LNCaP clone FGC (cell line): ENCODE measurements at regions not wholly inside any gene's neighbourhood (a gene's known extent, or its start where the extent isn't known, plus 50 kb on each side); places are given as distances from the start of the nearest gene placed in this dataset.
"Not testable (repeated sequence)": the region's sequence is repeated elsewhere in the genome, so short reads cannot be mapped to it uniquely, and the experiment has no call there.

Experiments used
- DNase-seq: peaks from one replicate; pipeline ENCODE4 v3.0.0-alpha.2; 2011; ENCODE audit warnings: low read depth
- H3K4me3 ChIP-seq: 2 replicates; pipeline ENCODE4 v1.5.1; 2011; ENCODE audit warnings: mild to moderate bottlenecking, low read depth, low read length, control low read depth
- TF ChIP-seq, protein P1 (sequence below): IDR thresholded peaks from 2 replicates; pipeline ENCODE4 v1.5.1; 2012; ENCODE audit warnings: mild to moderate bottlenecking; ENCODE audit not compliant: control insufficient read depth, insufficient read depth; ENCODE audit errors: extremely low read depth

GRCh38 chr5:77898385-77898784 is 122.2 kb upstream of the TBCA start:
- H3K4me3 ChIP-seq, result no peak overlapping the region
- TF ChIP-seq, protein P1, sequence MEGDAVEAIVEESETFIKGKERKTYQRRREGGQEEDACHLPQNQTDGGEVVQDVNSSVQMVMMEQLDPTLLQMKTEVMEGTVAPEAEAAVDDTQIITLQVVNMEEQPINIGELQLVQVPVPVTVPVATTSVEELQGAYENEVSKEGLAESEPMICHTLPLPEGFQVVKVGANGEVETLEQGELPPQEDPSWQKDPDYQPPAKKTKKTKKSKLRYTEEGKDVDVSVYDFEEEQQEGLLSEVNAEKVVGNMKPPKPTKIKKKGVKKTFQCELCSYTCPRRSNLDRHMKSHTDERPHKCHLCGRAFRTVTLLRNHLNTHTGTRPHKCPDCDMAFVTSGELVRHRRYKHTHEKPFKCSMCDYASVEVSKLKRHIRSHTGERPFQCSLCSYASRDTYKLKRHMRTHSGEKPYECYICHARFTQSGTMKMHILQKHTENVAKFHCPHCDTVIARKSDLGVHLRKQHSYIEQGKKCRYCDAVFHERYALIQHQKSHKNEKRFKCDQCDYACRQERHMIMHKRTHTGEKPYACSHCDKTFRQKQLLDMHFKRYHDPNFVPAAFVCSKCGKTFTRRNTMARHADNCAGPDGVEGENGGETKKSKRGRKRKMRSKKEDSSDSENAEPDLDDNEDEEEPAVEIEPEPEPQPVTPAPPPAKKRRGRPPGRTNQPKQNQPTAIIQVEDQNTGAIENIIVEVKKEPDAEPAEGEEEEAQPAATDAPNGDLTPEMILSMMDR, result no peak
- DNase-seq, result no peak

- TF ChIP-seq, protein P1, result no peak
- no peak overlapping the region for H3K4me3 ChIP-seq
- no peak for DNase-seq
Observed at GRCh38 chr5:77896338-77896737, 120.2 kb upstream of the TBCA start.

DNA sequence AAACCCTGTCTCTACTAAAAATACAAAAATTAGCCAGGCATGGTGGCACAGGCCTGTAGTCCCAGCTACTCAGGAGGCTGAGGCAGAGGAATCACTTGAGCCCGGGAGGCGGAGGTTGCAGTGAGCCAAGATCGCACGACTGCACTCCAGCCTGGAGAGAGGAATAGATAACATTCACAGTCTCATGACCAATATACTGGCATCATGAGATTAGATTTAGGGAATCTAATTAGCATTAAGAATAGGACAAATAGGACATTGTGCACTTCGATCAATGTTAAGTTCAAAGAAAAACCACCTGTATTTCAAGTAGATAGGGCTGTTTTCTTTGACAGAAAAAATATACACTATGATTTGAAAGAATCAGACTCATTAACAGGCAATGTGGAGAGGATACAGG is 118.0 kb upstream of the TBCA start:
- not testable (repeated sequence) for DNase-seq, H3K4me3 ChIP-seq

DNA sequence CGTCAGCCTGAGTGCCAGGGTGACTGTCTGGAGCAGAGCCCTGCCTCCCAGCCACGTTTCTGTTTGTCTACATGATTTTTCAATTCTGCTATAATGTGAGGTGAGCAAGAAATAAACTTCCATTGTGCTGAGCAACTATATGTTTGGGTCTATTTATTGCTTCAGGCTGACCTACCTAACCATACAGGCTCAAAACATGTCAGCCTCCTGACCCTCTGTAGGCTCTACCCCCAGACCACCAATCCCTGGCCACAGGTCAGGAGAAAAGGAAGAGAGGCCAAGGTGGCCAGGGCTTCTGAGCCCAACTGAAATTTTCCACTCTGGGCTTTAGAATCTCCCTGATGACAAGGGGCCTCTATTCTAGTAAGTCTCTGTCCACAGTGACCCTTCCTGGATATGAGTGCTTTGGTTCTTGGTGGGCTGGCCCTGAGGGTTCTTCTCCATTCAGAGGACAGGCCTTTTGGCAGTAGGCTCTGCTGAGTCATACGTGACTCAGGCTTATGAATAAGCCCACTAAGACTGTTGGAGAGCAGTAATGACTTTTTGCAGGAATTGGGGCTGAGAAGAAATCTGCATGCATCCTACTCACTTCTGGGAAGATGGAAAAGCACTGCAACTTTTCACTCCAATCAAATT is 117.2 kb upstream of the TBCA start:
- TF ChIP-seq, protein P1, result no peak
- no peak overlapping the region for H3K4me3 ChIP-seq
- no peak for DNase-seq

- TF ChIP-seq, protein P1, result no peak
- H3K4me3 ChIP-seq, result no peak overlapping the region
- DNase-seq, result no peak
Observed at GRCh38 chr5:77892061-77893010, 116.2 kb upstream of the TBCA start.

- DNase-seq, result no peak
- TF ChIP-seq, protein P1, result no peak
- H3K4me3 ChIP-seq, result no peak overlapping the region
Observed at GRCh38 chr5:77885519-77885918, 109.4 kb upstream of the TBCA start.

DNA sequence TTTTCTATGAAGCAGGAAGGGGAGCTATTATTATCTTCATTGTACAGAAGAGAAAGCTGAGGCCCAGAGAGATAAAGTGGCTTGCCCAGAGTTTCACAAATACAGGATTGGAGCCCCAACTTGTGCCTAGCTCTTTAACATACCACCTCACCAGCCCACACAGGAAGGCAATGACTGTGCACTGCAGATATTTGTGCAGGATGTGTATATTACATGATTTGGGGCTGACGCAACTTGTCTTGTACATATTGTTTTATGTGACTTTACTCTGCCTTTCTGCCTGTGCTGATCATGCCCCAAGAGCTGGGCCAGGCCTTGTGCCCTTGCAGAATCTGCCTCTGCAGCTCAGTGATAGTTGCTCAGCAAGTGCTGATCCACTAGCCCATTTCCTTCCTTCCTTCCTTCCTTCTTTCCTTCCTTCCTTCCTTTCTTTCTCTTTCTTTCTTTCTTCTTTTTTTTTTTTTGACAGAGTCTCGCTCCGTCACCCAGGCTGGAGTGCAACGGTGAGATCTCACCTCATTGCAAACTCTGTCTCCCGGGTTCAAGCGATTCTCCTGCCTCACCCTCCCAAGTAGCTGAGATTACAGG is 106.6 kb upstream of the TBCA start:
- no peak for DNase-seq

More for the DNA sequence above, 106.6 kb upstream of the TBCA start:
- TF ChIP-seq, protein P1, result no peak
- no peak overlapping the region for H3K4me3 ChIP-seq
